MM.1S (cell line): ENCODE measurements at regions not wholly inside any gene's neighbourhood (a gene's known extent, or its start where the extent isn't known, plus 50 kb on each side); places are given as distances from the start of the nearest gene placed in this dataset.
"Not testable (repeated sequence)": the region's sequence is repeated elsewhere in the genome, so short reads cannot be mapped to it uniquely, and the experiment has no call there.

ENCODE experiments used
- DNase-seq: peaks from one replicate; pipeline ENCODE4 v3.0.0-alpha.2; 2015
- H2AFZ ChIP-seq: fragments of 300-600 bp; sonication (generic); 2 replicates; pipeline ENCODE4 v1.6.0; 2016; ENCODE audit warnings: antibody characterized with exemption, low read length
- H3F3A ChIP-seq: fragments of 300-600 bp; sonication (generic); 2 replicates; pipeline ENCODE4 v1.6.1; 2016; ENCODE audit warnings: mild to moderate bottlenecking, antibody characterized with exemption, low read length, moderate library complexity, mixed read lengths; ENCODE audit not compliant: insufficient read depth
- H3K27ac ChIP-seq: fragments of 300-600 bp; sonication (generic); 2 replicates; pipeline ENCODE4 v1.5.1; 2016; ENCODE audit warnings: mild to moderate bottlenecking, low read length
- H3K27me3 ChIP-seq: fragments of 300-600 bp; sonication (generic); replicated peaks from 2 replicates; pipeline ENCODE4 v1.6.0; 2016; ENCODE audit warnings: low read length; ENCODE audit not compliant: insufficient read depth
- H3K36me3 ChIP-seq: fragments of 300-600 bp; sonication (generic); replicated peaks from 2 replicates; pipeline ENCODE4 v1.6.1; 2016; ENCODE audit warnings: mild to moderate bottlenecking, low read length, mixed read lengths; ENCODE audit not compliant: insufficient read depth
- H3K4me1 ChIP-seq: fragments of 300-600 bp; sonication (generic); 2 replicates; pipeline ENCODE4 v1.6.1; 2016; ENCODE audit warnings: low read length, mixed read lengths
- H3K4me2 ChIP-seq: fragments of 300-600 bp; sonication (generic); 2 replicates; pipeline ENCODE4 v1.6.0; 2016; ENCODE audit warnings: low read depth, low read length
- H3K4me3 ChIP-seq: fragments of 300-600 bp; sonication (generic); 2 replicates; pipeline ENCODE4 v1.5.1; 2016; ENCODE audit warnings: low read length, mixed read lengths
- H3K79me2 ChIP-seq: fragments of 300-600 bp; sonication (generic); 2 replicates; pipeline ENCODE4 v1.6.1; 2016; ENCODE audit warnings: mixed run types, low read length, mixed read lengths
- H3K9ac ChIP-seq: fragments of 300-600 bp; sonication (generic); 2 replicates; pipeline ENCODE4 v1.6.1; 2016; ENCODE audit warnings: low read length, mixed read lengths
- H3K9me2 ChIP-seq: fragments of 300-600 bp; sonication (generic); replicated peaks from 2 replicates; pipeline ENCODE4 v1.6.1; 2016; ENCODE audit warnings: mild to moderate bottlenecking, low read length, mixed read lengths; ENCODE audit not compliant: insufficient read depth
- H3K9me3 ChIP-seq: fragments of 300-600 bp; sonication (generic); replicated peaks from 2 replicates; pipeline ENCODE4 v1.6.1; 2016; ENCODE audit warnings: mild to moderate bottlenecking, low read length, mixed read lengths; ENCODE audit not compliant: insufficient read depth
- H4K20me1 ChIP-seq: fragments of 300-600 bp; sonication (generic); 2 replicates; pipeline ENCODE4 v1.6.1; 2016; ENCODE audit warnings: mild to moderate bottlenecking, low read length, moderate library complexity, mixed read lengths; ENCODE audit not compliant: insufficient read depth
- CTCF ChIP-seq: fragments of 300-600 bp; sonication (generic); IDR thresholded peaks from 2 replicates; pipeline ENCODE4 v1.5.1; 2016; ENCODE audit warnings: antibody characterized with exemption, low read length, mixed read lengths
- EZH2 ChIP-seq: fragments of 300-600 bp; sonication (generic); optimal IDR thresholded peaks from 2 replicates; pipeline ENCODE3; 2017; ENCODE audit warnings: low read depth, mild to moderate bottlenecking, antibody characterized with exemption, low read length, mixed read lengths
- EZH2phosphoT487 ChIP-seq: fragments of 300-600 bp; sonication (generic); IDR thresholded peaks from 2 replicates; pipeline ENCODE4 v1.6.1; 2018; ENCODE audit warnings: antibody characterized with exemption, low read length

- H3K27ac ChIP-seq = no peak overlapping the region
- H3K4me2 ChIP-seq = no peak overlapping the region
- no peaks in the 10 kb centered on the region for H3F3A ChIP-seq
- TF ChIP-seq EZH2phosphoT487 = no peak
- TF ChIP-seq CTCF = no peak
- TF ChIP-seq EZH2 = no peak
- H3K4me3 ChIP-seq = no peak overlapping the region
- H3K9me2 ChIP-seq = no peaks in the 10 kb centered on the region
- no peaks in the 10 kb centered on the region for H4K20me1 ChIP-seq
- no peak overlapping the region for H3K9ac ChIP-seq
- peaks cover 8% of the 10 kb centered on the region; the same call in 1 of the 2 replicates for H3K79me2 ChIP-seq
- H3K27me3 ChIP-seq = no peaks in the 10 kb centered on the region
- H3K9me3 ChIP-seq = no peaks in the 10 kb centered on the region
- DNase-seq = no peak
- H3K4me1 ChIP-seq = peaks cover 2% of the 10 kb centered on the region
- H2AFZ ChIP-seq = no peak overlapping the region
- no peaks in the 10 kb centered on the region for H3K36me3 ChIP-seq
Observed at GRCh38 chr19:28595722-28596480, 617.0 kb downstream of the UQCRFS1 start.

GRCh38 chr19:28594737-28595136 is 618.2 kb downstream of the UQCRFS1 start:
- no peak for TF ChIP-seq EZH2phosphoT487
- TF ChIP-seq EZH2 = no peak
- TF ChIP-seq CTCF = no peak
- Histone ChIP-seq H3K4me3 (no peak overlapping the region), H3K4me2 (no peak overlapping the region), H3K9me2 (no peaks in the 10 kb centered on the region), H3K9ac (no peak overlapping the region), H3K9me3 (no peaks in the 10 kb centered on the region), H3F3A (no peaks in the 10 kb centered on the region), H4K20me1 (no peaks in the 10 kb centered on the region), H3K36me3 (no peaks in the 10 kb centered on the region), H3K79me2 (peaks cover 4% of the 10 kb centered on the region; the same call in 1 of the 2 replicates), H2AFZ (no peak overlapping the region), H3K27ac (no peak overlapping the region), H3K27me3 (no peaks in the 10 kb centered on the region), H3K4me1 (peaks cover 10% of the 10 kb centered on the region; the same call in 1 of the 2 replicates)
- DNase-seq = no peak

- H3K9ac ChIP-seq, H3K9me3 ChIP-seq, H3K4me2 ChIP-seq, H3K9me2 ChIP-seq, H3F3A ChIP-seq, H2AFZ ChIP-seq, H3K36me3 ChIP-seq, DNase-seq, H3K4me3 ChIP-seq, H3K27me3 ChIP-seq, H4K20me1 ChIP-seq, H3K27ac ChIP-seq, H3K79me2 ChIP-seq: not testable (repeated sequence)
- peaks cover 14% of the 10 kb centered on the region; the same call in 1 of the 2 replicates for H3K4me1 ChIP-seq
Observed at GRCh38 chr19:28589991-28590411, 623.0 kb downstream of the UQCRFS1 start.

- Histone ChIP-seq H3K9ac (no peak overlapping the region), H3K79me2 (no peaks in the 10 kb centered on the region), H3K36me3 (no peaks in the 10 kb centered on the region), H3K9me3 (no peaks in the 10 kb centered on the region), H2AFZ (no peak overlapping the region), H3K27me3 (no peaks in the 10 kb centered on the region), H3K9me2 (no peaks in the 10 kb centered on the region), H3K27ac (no peak overlapping the region), H3K4me3 (no peak overlapping the region), H3K4me1 (peaks cover 14% of the 10 kb centered on the region; the same call in 1 of the 2 replicates), H3K4me2 (no peak overlapping the region), H3F3A (no peaks in the 10 kb centered on the region), H4K20me1 (no peaks in the 10 kb centered on the region)
- TF ChIP-seq EZH2phosphoT487 = no peak
- TF ChIP-seq CTCF = no peak
- TF ChIP-seq EZH2 = no peak
- no peak for DNase-seq
Observed at GRCh38 chr19:28586474-28586873, 626.5 kb downstream of the UQCRFS1 start.
